ENCODE measurements at regions not wholly inside any gene's neighbourhood (a gene's known extent, or its start where the extent isn't known, plus 50 kb on each side); places are given as distances from the start of the nearest gene placed in this dataset.

- H3K27ac ChIP-seq (ENCODE audit: low read length): no peak overlapping the region
- 91% methylated on average over 2 of the region's 2 CpGs for WGBS
- ATAC-seq (no peak), DNase-seq (no peak)
- no peaks in the 10 kb centered on the region for H3K9me3 ChIP-seq (ENCODE audit: control insufficient read depth, low read length)
- no peaks in the 10 kb centered on the region for H3K27me3 ChIP-seq (ENCODE audit: control insufficient read depth, insufficient read depth)
- peaks cover 9% of the 10 kb centered on the region for H3K4me1 ChIP-seq (ENCODE audit: control insufficient read depth, insufficient read depth, low read length)
- intact Hi-C loops (cut with DNase I): no loop called here
- H3K4me3 ChIP-seq (ENCODE audit: low read length): no peak overlapping the region
Observed at GRCh38 chrX:68945081-68945602, 116.3 kb downstream of the EFNB1 start.

DNA sequence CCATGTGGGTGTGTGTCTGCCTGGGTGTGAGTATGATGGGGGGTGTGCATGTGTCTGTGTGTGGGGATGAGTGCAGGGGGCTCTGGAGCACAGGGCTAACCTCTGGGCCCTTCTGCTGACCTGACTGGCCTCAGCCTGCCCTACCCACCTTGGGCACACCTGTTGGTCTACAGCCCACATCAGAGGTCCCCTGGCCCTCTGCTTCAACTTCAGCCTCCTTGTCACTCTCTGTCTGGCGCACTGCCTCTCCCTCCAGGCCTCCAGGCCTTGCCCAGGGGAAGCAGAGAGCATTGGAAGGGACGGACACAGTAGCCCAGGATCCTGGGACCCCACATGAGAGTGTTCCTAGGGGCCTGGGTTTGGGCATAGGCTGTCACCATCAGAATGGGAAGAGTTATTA is 115.4 kb downstream of the EFNB1 start:
- no peaks in the 10 kb centered on the region for H3K9me3 ChIP-seq (ENCODE audit: control insufficient read depth, low read length)
- peaks cover 9% of the 10 kb centered on the region for H3K4me1 ChIP-seq (ENCODE audit: control insufficient read depth, insufficient read depth, low read length)
- intact Hi-C loops (cut with DNase I): no loop called here
- no peak overlapping the region for H3K4me3 ChIP-seq (ENCODE audit: low read length)
- no peak for DNase-seq
- H3K27ac ChIP-seq (ENCODE audit: low read length): no peak overlapping the region
- ATAC-seq: no peak
- H3K27me3 ChIP-seq (ENCODE audit: control insufficient read depth, insufficient read depth): no peaks in the 10 kb centered on the region
- 100% methylated on average over 2 of the region's 2 CpGs for WGBS

- Histone ChIP-seq H3K9me3 (ENCODE audit: control insufficient read depth, low read length) (no peaks in the 10 kb centered on the region), H3K27ac (ENCODE audit: low read length) (no peak overlapping the region), H3K27me3 (ENCODE audit: control insufficient read depth, insufficient read depth) (no peaks in the 10 kb centered on the region), H3K4me3 (ENCODE audit: low read length) (no peak overlapping the region), H3K4me1 (ENCODE audit: control insufficient read depth, insufficient read depth, low read length) (peaks cover 12% of the 10 kb centered on the region)
- no peak for DNase-seq
- WGBS: 69% methylated on average over 2 of the region's 2 CpGs
- ATAC-seq: no peak
- intact Hi-C loops (cut with DNase I): no loop called here
Observed at GRCh38 chrX:68942840-68943239, 114.0 kb downstream of the EFNB1 start.

GRCh38 chrX:68942104-68942503 is 113.3 kb downstream of the EFNB1 start:
- H3K9me3 ChIP-seq (ENCODE audit: control insufficient read depth, low read length): no peaks in the 10 kb centered on the region
- 27% methylated on average over 6 of the region's 6 CpGs for whole genome bisulfite sequencing
- H3K27ac ChIP-seq (ENCODE audit: low read length): no peak overlapping the region
- ATAC-seq (no peak), DNase-seq (no peak)
- H3K4me3 ChIP-seq (ENCODE audit: low read length): no peak overlapping the region
- no peaks in the 10 kb centered on the region for H3K27me3 ChIP-seq (ENCODE audit: control insufficient read depth, insufficient read depth)
- intact Hi-C loops (cut with DNase I): no loop called here
- peaks cover 12% of the 10 kb centered on the region for H3K4me1 ChIP-seq (ENCODE audit: control insufficient read depth, insufficient read depth, low read length)

DNA sequence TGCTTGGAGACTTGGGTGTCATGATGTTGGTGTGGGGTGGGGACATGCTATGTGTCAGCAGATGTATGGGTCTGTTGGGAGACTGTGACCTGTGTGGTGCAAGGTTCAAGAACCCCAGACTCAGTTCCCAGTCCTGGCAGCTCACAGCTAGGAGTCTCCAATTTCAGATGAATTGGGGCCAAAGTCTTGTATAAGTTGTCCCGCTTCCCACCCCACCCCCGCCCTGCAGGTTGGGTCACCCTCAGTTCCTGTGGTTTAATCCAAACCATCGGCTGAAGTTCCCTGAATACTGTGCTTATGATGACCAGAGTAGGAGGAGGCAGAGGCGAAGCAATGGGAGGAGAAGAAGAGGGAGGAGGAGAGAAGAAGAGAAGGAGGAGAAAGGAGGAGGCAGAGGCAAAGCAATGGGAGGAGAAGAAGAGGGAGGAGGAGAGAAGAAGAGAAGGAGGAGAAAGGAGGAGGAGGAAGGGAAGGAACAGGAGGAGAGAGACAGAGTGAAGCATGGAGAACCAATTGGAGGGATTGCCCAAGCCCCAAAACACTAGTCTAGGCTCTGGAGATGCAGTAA is 112.6 kb downstream of the EFNB1 start:
- Histone ChIP-seq H3K4me1 (ENCODE audit: control insufficient read depth, insufficient read depth, low read length) (peaks cover 14% of the 10 kb centered on the region), H3K9me3 (ENCODE audit: control insufficient read depth, low read length) (no peaks in the 10 kb centered on the region), H3K27ac (ENCODE audit: low read length) (no peak overlapping the region), H3K4me3 (ENCODE audit: low read length) (no peak overlapping the region), H3K27me3 (ENCODE audit: control insufficient read depth, insufficient read depth) (no peaks in the 10 kb centered on the region)
- DNase-seq: no peak
- intact Hi-C loops (cut with DNase I): no loop called here
- no peak for ATAC-seq
- WGBS: 77% methylated on average over 4 of the region's 4 CpGs

- no peaks in the 10 kb centered on the region for H3K9me3 ChIP-seq (ENCODE audit: control insufficient read depth, low read length)
- peaks cover 14% of the 10 kb centered on the region for H3K4me1 ChIP-seq (ENCODE audit: control insufficient read depth, insufficient read depth, low read length)
- H3K27me3 ChIP-seq (ENCODE audit: control insufficient read depth, insufficient read depth): no peaks in the 10 kb centered on the region
- H3K4me3 ChIP-seq (ENCODE audit: low read length): no peak overlapping the region
- H3K27ac ChIP-seq (ENCODE audit: low read length): no peak overlapping the region
- intact Hi-C loops (cut with DNase I): no loop called here
- ATAC-seq (no peak), DNase-seq (no peak)
- WGBS: 85% methylated on average over 7 of the region's 7 CpGs
Observed at GRCh38 chrX:68940601-68941000, 111.8 kb downstream of the EFNB1 start.

DNA sequence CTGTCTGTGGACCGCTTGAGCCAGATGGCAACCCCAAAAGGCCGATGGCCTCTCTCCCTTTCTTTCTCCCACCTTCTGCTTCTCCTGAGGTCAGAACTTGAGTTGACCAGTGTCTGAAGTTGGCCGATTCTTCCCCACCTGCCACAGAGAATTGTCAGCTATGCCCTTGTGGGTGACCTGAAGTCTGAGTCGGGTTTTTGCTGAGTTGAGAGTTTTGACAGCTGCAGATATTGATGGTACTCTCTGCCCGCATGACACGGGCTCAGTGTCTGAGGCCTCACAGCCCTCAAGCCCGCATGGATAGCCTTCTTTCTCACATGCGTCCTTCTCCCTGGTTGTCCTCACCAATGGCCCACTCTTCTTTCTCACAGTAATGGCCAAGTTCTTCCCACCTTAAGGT is 111.0 kb downstream of the EFNB1 start:
- H3K4me1 ChIP-seq (ENCODE audit: control insufficient read depth, insufficient read depth, low read length): peaks cover 16% of the 10 kb centered on the region
- no peak overlapping the region for H3K27ac ChIP-seq (ENCODE audit: low read length)
- no peak overlapping the region for H3K4me3 ChIP-seq (ENCODE audit: low read length)
- H3K9me3 ChIP-seq (ENCODE audit: control insufficient read depth, low read length): no peaks in the 10 kb centered on the region
- intact Hi-C loops (cut with DNase I): loop anchor here in 1 of 4 donors (10.0 kb wide), 1 partner anchor 55 kb away; no protein-coding TSS in a partner anchor
- H3K27me3 ChIP-seq (ENCODE audit: control insufficient read depth, insufficient read depth): no peaks in the 10 kb centered on the region
- ATAC-seq (no peak), DNase-seq (no peak)
- WGBS: 94% methylated on average over 8 of the region's 8 CpGs

GRCh38 chrX:68938244-68939004 is 109.6 kb downstream of the EFNB1 start:
- 36% methylated on average over 4 of the region's 4 CpGs for WGBS
- Histone ChIP-seq H3K9me3 (ENCODE audit: control insufficient read depth, low read length) (no peaks in the 10 kb centered on the region), H3K27me3 (ENCODE audit: control insufficient read depth, insufficient read depth) (no peaks in the 10 kb centered on the region), H3K4me1 (ENCODE audit: control insufficient read depth, insufficient read depth, low read length) (peaks cover 17% of the 10 kb centered on the region), H3K27ac (ENCODE audit: low read length) (peak overlapping the region; percentile 64), H3K4me3 (ENCODE audit: low read length) (no peak overlapping the region)
- DNase-seq (peak; percentile 43 to 73 (median 71)), ATAC-seq (peak; percentile 58 to 61)
- intact Hi-C loops (cut with DNase I): loop anchor here in 1 of 4 donors (10.0 kb wide), 1 partner anchor 56 kb away; no protein-coding TSS in a partner anchor

DNA sequence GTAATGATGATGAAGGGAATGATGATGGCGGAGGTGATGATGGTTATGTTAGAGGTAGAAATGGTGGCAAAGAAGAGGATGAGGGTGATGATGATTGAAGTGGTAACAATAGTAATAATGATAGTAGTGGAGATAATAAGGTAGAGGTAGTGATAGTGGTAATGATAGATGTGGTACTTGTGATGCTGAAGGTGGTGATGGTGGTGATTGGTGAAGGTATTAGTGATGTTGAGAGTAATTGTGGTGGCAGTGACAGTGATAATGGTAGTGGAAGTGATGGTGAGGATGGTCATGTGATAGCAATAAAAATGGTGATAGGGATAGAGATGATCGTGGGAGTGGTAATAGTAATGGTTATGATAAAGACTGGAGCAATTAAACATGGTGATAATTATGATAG is 108.8 kb downstream of the EFNB1 start:
- H3K4me1 ChIP-seq (ENCODE audit: control insufficient read depth, insufficient read depth, low read length): peaks cover 17% of the 10 kb centered on the region
- H3K27me3 ChIP-seq (ENCODE audit: control insufficient read depth, insufficient read depth): no peaks in the 10 kb centered on the region
- ATAC-seq: no peak
- WGBS: 95% methylated on average over 2 of the region's 2 CpGs
- H3K27ac ChIP-seq (ENCODE audit: low read length): no peak overlapping the region
- intact Hi-C loops (cut with DNase I): loop anchor here in 1 of 4 donors (10.0 kb wide), 1 partner anchor 57 kb away; no protein-coding TSS in a partner anchor
- no peaks in the 10 kb centered on the region for H3K9me3 ChIP-seq (ENCODE audit: control insufficient read depth, low read length)
- H3K4me3 ChIP-seq (ENCODE audit: low read length): no peak overlapping the region
- no peak for DNase-seq

- Histone ChIP-seq H3K27ac (ENCODE audit: low read length) (peak overlapping the region; percentile 27), H3K9me3 (ENCODE audit: control insufficient read depth, low read length) (no peaks in the 10 kb centered on the region), H3K4me1 (ENCODE audit: control insufficient read depth, insufficient read depth, low read length) (peaks cover 24% of the 10 kb centered on the region), H3K4me3 (ENCODE audit: low read length) (no peak overlapping the region), H3K27me3 (ENCODE audit: control insufficient read depth, insufficient read depth) (no peaks in the 10 kb centered on the region)
- intact Hi-C loops (cut with DNase I): loop anchor here in 1 of 4 donors (10.0 kb wide), 1 partner anchor 58 kb away; no protein-coding TSS in a partner anchor
- no peak for DNase-seq
- ATAC-seq: peak in 1 of 2 donors; percentile 48
Observed at GRCh38 chrX:68936608-68937007, 107.8 kb downstream of the EFNB1 start.

- 72% methylated on average over 4 of the region's 4 CpGs for WGBS
- peaks cover 25% of the 10 kb centered on the region for H3K4me1 ChIP-seq (ENCODE audit: control insufficient read depth, insufficient read depth, low read length)
Observed at GRCh38 chrX:68936126-68936525, 107.3 kb downstream of the EFNB1 start.

More at GRCh38 chrX:68936126-68936525, 107.3 kb downstream of the EFNB1 start:
- no peak for ATAC-seq
- H3K27me3 ChIP-seq (ENCODE audit: control insufficient read depth, insufficient read depth): no peaks in the 10 kb centered on the region
- intact Hi-C loops (cut with DNase I): loop anchor here in 1 of 4 donors (10.0 kb wide), 1 partner anchor 59 kb away; no protein-coding TSS in a partner anchor
- DNase-seq: no peak
- H3K27ac ChIP-seq (ENCODE audit: low read length): no peak overlapping the region
- no peaks in the 10 kb centered on the region for H3K9me3 ChIP-seq (ENCODE audit: control insufficient read depth, low read length)
- H3K4me3 ChIP-seq (ENCODE audit: low read length): no peak overlapping the region

Data from right cardiac atrium (tissue), 5 donors.